Keratinocyte (primary cell): ENCODE measurements at regions not wholly inside any gene's neighbourhood (a gene's known extent, or its start where the extent isn't known, plus 50 kb on each side); places are given as distances from the start of the nearest gene placed in this dataset.
A peak's percentile ranks its signal among the peaks of the same experiment; 100 is the strongest.

ENCODE experiments used
- DNase-seq: peaks from one replicate; pipeline ENCODE4 v3.0.0-alpha.2; 2011; ENCODE audit warnings: low read depth, missing footprints, low spot score
- FAIRE-seq: peaks from 2 replicates; lab custom pipeline; 2011; peaks lifted over from hg19 to GRCh38; lab: Jason Lieb, UNC
- H2AFZ ChIP-seq: 2 replicates; pipeline ENCODE4 v1.6.0; 2012; ENCODE audit warnings: low read length, control low read depth, inconsistent platforms; ENCODE audit not compliant: control insufficient read depth
- H3K27ac ChIP-seq: 2 replicates; pipeline ENCODE4 v1.5.1; 2011; ENCODE audit warnings: low read length; ENCODE audit not compliant: control insufficient read depth, insufficient read depth
- H3K27me3 ChIP-seq: 3 replicates; pipeline ENCODE4 v1.6.0; 2011; ENCODE audit warnings: low read length; ENCODE audit not compliant: control insufficient read depth, insufficient read depth; ENCODE audit errors: extremely low read depth
- H3K36me3 ChIP-seq, 2 experiments: 2 replicates in 1 of 2; 3 replicates in 1 of 2; pipeline ENCODE4 v1.5.1; 2011; ENCODE audit warnings: low read length in 2 of 2, mild to moderate bottlenecking in 1 of 2; ENCODE audit not compliant: control insufficient read depth in 2 of 2, insufficient read depth in 2 of 2; ENCODE audit errors: extremely low read depth in 1 of 2
- H3K4me1 ChIP-seq: 3 replicates; pipeline ENCODE4 v1.5.1; 2011; ENCODE audit warnings: low read length; ENCODE audit not compliant: control insufficient read depth, insufficient read depth; ENCODE audit errors: extremely low read depth
- H3K4me2 ChIP-seq: 3 replicates; pipeline ENCODE4 v1.6.0; 2011; ENCODE audit warnings: low read depth, low read length; ENCODE audit not compliant: control insufficient read depth, insufficient read depth; ENCODE audit errors: extremely low read depth
- H3K4me3 ChIP-seq, 3 experiments: fragments of 200-600 bp in 1 of 3; sonication (generic) in 1 of 3; 2 replicates in 2 of 3; 3 replicates in 1 of 3; pipeline ENCODE4 v1.5.1; 2011 to 2016; ENCODE audit warnings: low read length in 3 of 3, mild to moderate bottlenecking in 3 of 3, control low read depth in 2 of 3, inconsistent platforms in 1 of 3, low read depth in 1 of 3, mixed read lengths in 1 of 3, mixed run types in 1 of 3, moderate library complexity in 1 of 3; ENCODE audit not compliant: control insufficient read depth in 2 of 3, insufficient read depth in 2 of 3; ENCODE audit errors: extremely low read depth in 1 of 3
- H3K79me2 ChIP-seq: 2 replicates; pipeline ENCODE4 v1.6.0; 2012; ENCODE audit warnings: low read length; ENCODE audit not compliant: control insufficient read depth, insufficient read depth
- H3K9ac ChIP-seq: 3 replicates; pipeline ENCODE4 v1.6.0; 2011; ENCODE audit warnings: low read length; ENCODE audit not compliant: control insufficient read depth, insufficient read depth; ENCODE audit errors: extremely low read depth
- H3K9me1 ChIP-seq: 3 replicates; pipeline ENCODE4 v1.6.0; 2011; ENCODE audit warnings: low read length; ENCODE audit not compliant: control insufficient read depth, insufficient read depth; ENCODE audit errors: extremely low read depth
- H3K9me3 ChIP-seq: 2 replicates; pipeline ENCODE4 v1.5.1; 2012; ENCODE audit warnings: low read depth, low read length; ENCODE audit not compliant: control insufficient read depth
- H4K20me1 ChIP-seq: 3 replicates; pipeline ENCODE4 v1.6.0; 2011; ENCODE audit warnings: low read length; ENCODE audit not compliant: control insufficient read depth, insufficient read depth; ENCODE audit errors: extremely low read depth
- EZH2 ChIP-seq: IDR thresholded peaks from one replicate; pipeline ENCODE4 v1.6.1; 2012; ENCODE audit warnings: inconsistent platforms, mild to moderate bottlenecking, low read length, moderate library complexity
- dilution Hi-C: fragments of 300-500 bp; cut with MboI; formaldehyde crosslinking; loops from one replicate; pipeline ENCODE4 v1.7.0; 2020; ENCODE audit warnings: low sequenced_read_pairs; ENCODE audit not compliant: extremely low pct_ligation_motif_present
- TF ChIP-seq, protein P1 (sequence below), 3 experiments: IDR thresholded peaks in 1 of 3; conservative IDR thresholded peaks in 1 of 3; optimal IDR thresholded peaks in 1 of 3; 2 replicates in 2 of 3; 3 replicates in 1 of 3; pipeline versions ENCODE3 to v1.5.1; 2011; ENCODE audit warnings: low read length in 3 of 3, mild to moderate bottlenecking in 3 of 3, moderate library complexity in 2 of 3, control low read depth in 1 of 3, inconsistent platforms in 1 of 3; ENCODE audit not compliant: insufficient read depth in 2 of 3; ENCODE audit errors: extremely low read depth in 1 of 3

DNA sequence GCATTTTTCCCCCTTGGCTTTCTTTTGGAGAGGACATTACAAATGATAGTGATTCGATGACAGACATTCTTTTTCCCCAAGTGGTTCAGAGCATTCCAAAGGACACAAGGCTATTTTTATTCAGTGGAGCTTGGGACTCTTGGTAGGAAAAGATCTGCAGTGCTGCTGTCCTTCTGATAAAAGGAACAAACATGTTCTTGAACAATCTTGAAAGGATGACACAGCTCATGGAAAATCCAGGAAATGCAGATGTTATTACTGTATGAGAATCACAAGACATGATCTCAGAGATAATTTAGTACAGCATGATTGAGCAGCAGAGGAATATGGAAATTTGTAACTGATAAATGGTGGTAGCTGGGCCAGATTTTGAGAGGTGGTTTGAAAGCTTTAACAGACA, 96.2 kb upstream of the RFC3 start:
- Histone ChIP-seq H2AFZ (peak overlapping the region; percentile 64), H3K4me3 (no peak overlapping the region), H3K9ac (no peak overlapping the region), H3K9me1 (no peaks in the 10 kb centered on the region), H3K79me2 (no peaks in the 10 kb centered on the region), H3K27ac (no peak overlapping the region), H3K4me1 (peaks cover 13% of the 10 kb centered on the region), H3K9me3 (no peaks in the 10 kb centered on the region), H3K27me3 (no peaks in the 10 kb centered on the region), H3K4me2 (no peak overlapping the region), H3K36me3 (no peaks in the 10 kb centered on the region), H4K20me1 (no peaks in the 10 kb centered on the region)
- DNase-seq = no peak
- no peak for TF ChIP-seq EZH2
- TF ChIP-seq, protein P1, sequence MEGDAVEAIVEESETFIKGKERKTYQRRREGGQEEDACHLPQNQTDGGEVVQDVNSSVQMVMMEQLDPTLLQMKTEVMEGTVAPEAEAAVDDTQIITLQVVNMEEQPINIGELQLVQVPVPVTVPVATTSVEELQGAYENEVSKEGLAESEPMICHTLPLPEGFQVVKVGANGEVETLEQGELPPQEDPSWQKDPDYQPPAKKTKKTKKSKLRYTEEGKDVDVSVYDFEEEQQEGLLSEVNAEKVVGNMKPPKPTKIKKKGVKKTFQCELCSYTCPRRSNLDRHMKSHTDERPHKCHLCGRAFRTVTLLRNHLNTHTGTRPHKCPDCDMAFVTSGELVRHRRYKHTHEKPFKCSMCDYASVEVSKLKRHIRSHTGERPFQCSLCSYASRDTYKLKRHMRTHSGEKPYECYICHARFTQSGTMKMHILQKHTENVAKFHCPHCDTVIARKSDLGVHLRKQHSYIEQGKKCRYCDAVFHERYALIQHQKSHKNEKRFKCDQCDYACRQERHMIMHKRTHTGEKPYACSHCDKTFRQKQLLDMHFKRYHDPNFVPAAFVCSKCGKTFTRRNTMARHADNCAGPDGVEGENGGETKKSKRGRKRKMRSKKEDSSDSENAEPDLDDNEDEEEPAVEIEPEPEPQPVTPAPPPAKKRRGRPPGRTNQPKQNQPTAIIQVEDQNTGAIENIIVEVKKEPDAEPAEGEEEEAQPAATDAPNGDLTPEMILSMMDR (optimal IDR thresholded peaks at IDR 0.05 in 1 of 3, IDR thresholded peaks at IDR 0.05 in 1 of 3, conservative IDR thresholded peaks at IDR 0.05 in 1 of 3; ENCODE audit: extremely low read depth in 1 of 3, insufficient read depth in 2 of 3, low read length in 3 of 3) = no peak
- dilution Hi-C loops = no loop called here
- peak; percentile 17 for FAIRE-seq

DNA sequence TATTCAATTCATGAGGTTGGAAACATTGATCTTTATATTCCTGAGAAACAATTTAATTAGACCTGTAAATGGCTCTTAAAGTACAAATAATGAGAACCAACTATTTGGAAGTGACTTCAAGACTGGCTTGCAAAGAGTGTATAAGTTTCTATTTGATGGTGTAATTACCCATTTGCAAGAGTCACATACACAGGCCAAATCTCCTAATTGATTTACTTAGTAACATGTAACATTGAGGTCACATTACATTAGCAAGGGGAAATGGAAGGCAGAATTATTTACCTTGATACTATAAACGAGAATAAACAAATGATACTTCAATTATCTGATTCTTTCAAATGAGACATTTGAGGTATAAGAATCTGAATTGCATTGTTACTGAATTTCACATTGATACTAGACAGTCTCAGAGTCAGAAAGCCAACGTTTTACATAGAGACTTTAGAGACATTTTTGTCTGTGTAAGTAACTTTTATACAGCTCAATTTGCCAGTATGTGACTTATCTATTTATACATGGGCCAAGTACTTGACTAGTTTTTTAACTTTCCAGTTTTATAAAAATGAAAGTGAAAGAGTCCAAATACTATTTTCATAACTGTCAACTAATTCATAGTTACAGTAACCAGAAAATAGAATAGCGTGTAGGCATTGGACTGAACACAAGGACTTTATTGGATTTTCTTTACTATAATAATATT, 95.6 kb upstream of the RFC3 start:
- Histone ChIP-seq H3K27me3 (no peaks in the 10 kb centered on the region), H3K9me1 (no peaks in the 10 kb centered on the region), H3K27ac (no peak overlapping the region), H3K4me3 (no peak overlapping the region), H3K9me3 (no peaks in the 10 kb centered on the region), H3K36me3 (no peaks in the 10 kb centered on the region), H3K4me2 (peak overlapping the region; percentile 25), H3K9ac (no peak overlapping the region), H4K20me1 (no peaks in the 10 kb centered on the region), H2AFZ (peak overlapping the region; percentile 64), H3K79me2 (no peaks in the 10 kb centered on the region), H3K4me1 (peaks cover 13% of the 10 kb centered on the region)
- FAIRE-seq = no peak
- dilution Hi-C loops = no loop called here
- TF ChIP-seq, protein P1 (optimal IDR thresholded peaks at IDR 0.05 in 1 of 3, IDR thresholded peaks at IDR 0.05 in 1 of 3, conservative IDR thresholded peaks at IDR 0.05 in 1 of 3; ENCODE audit: extremely low read depth in 1 of 3, insufficient read depth in 2 of 3, low read length in 3 of 3) = no peak
- no peak for TF ChIP-seq EZH2
- DNase-seq = no peak
